Mucosa of descending colon (tissue), 3 donors: ENCODE measurements at regions not wholly inside any gene's neighbourhood (a gene's known extent, or its start where the extent isn't known, plus 50 kb on each side); places are given as distances from the start of the nearest gene placed in this dataset.

Experiments used
- ATAC-seq: fragments of 200-7000 bp; cut with Tn5 transposase; one replicate; pipeline ENCODE4 v1.9.1; 2020; ENCODE audit warnings: mild to moderate bottlenecking, moderate library complexity
- DNase-seq, 3 donors: peaks; one replicate each; pipeline ENCODE4 v3.0.0-alpha.2; 2020
- H3K36me3 ChIP-seq: fragments of 200-600 bp; one replicate; pipeline ENCODE4 v1.8.0; 2021; ENCODE audit warnings: low read depth, mild to moderate bottlenecking
- H3K4me1 ChIP-seq: fragments of 200-600 bp; one replicate; pipeline ENCODE4 v1.8.0; 2021; ENCODE audit warnings: low read depth, mild to moderate bottlenecking
- H3K4me3 ChIP-seq: fragments of 200-600 bp; one replicate; pipeline ENCODE4 v1.8.0; 2021; ENCODE audit warnings: mild to moderate bottlenecking
- H3K9me3 ChIP-seq: fragments of 200-600 bp; one replicate; pipeline ENCODE4 v1.8.0; 2021; ENCODE audit warnings: mild to moderate bottlenecking
- CTCF ChIP-seq: fragments of 200-600 bp; IDR thresholded peaks from one replicate; pipeline ENCODE4 v1.8.0; 2022; ENCODE audit warnings: antibody characterized with exemption, mild to moderate bottlenecking
- intact Hi-C, 2 donors: fragments of 100-400 bp; cut with DNase I in 1 of 2; cut with micrococcal nuclease in 1 of 2; formaldehyde crosslinking; loops; one replicate each; pipeline versions ENCODE4 v1.11.0 to v1.11.1; 2022; cut with DNase I, micrococcal nuclease
- donor health status: DM: no; HTN: no; CAD: no; lungs with moderate emphysema.
- donor health status: DM: no; HTN: no; CAD: no.
- donor health status: DM: no; HTN: yes; CAD: no.

GRCh38 chr9:2243666-2244555, 228.8 kb downstream of the SMARCA2 start:
- H3K9me3 ChIP-seq: no peaks in the 10 kb centered on the region
- no peak for TF ChIP-seq CTCF
- ATAC-seq (no peak), DNase-seq (no peak)
- no peaks in the 10 kb centered on the region for H3K36me3 ChIP-seq
- intact Hi-C loops: loop anchor here in 1 of 2 donors (10.0 kb wide), 1 partner anchor 221 kb away; no protein-coding TSS in a partner anchor
- no peak overlapping the region for H3K4me3 ChIP-seq
- peaks cover 5% of the 10 kb centered on the region for H3K4me1 ChIP-seq

GRCh38 chr9:2247340-2247739, 232.2 kb downstream of the SMARCA2 start:
- no peaks in the 10 kb centered on the region for H3K9me3 ChIP-seq
- DNase-seq: no peak
- no peak for ATAC-seq
- intact Hi-C loops: loop anchor here in 1 of 2 donors (10.0 kb wide), 1 partner anchor 217 kb away; no protein-coding TSS in a partner anchor
- no peaks in the 10 kb centered on the region for H3K36me3 ChIP-seq
- H3K4me3 ChIP-seq: no peak overlapping the region
- TF ChIP-seq CTCF: no peak
- no peaks in the 10 kb centered on the region for H3K4me1 ChIP-seq

- H3K36me3 ChIP-seq: no peaks in the 10 kb centered on the region
- DNase-seq: no peak
- TF ChIP-seq CTCF: no peak
- H3K9me3 ChIP-seq: no peaks in the 10 kb centered on the region
- no peaks in the 10 kb centered on the region for H3K4me1 ChIP-seq
- no peak overlapping the region for H3K4me3 ChIP-seq
- no peak for ATAC-seq
- intact Hi-C loops: loop anchor here in 1 of 2 donors (10.0 kb wide), 1 partner anchor 216 kb away; no protein-coding TSS in a partner anchor
Observed at GRCh38 chr9:2248768-2249265, 233.7 kb downstream of the SMARCA2 start.

- Histone ChIP-seq H3K4me3 (no peak overlapping the region), H3K4me1 (no peaks in the 10 kb centered on the region), H3K9me3 (no peaks in the 10 kb centered on the region), H3K36me3 (no peaks in the 10 kb centered on the region)
- intact Hi-C loops: no loop called here
- DNase-seq: no peak
- no peak for ATAC-seq
- no peak for TF ChIP-seq CTCF
Observed at GRCh38 chr9:2253636-2254580, 238.8 kb downstream of the SMARCA2 start.

GRCh38 chr9:2255128-2255527, 240.0 kb downstream of the SMARCA2 start:
- intact Hi-C loops: no loop called here

More at GRCh38 chr9:2255128-2255527, 240.0 kb downstream of the SMARCA2 start:
- no peaks in the 10 kb centered on the region for H3K4me1 ChIP-seq
- no peaks in the 10 kb centered on the region for H3K9me3 ChIP-seq
- ATAC-seq (no peak), DNase-seq (no peak)
- no peak overlapping the region for H3K4me3 ChIP-seq
- no peaks in the 10 kb centered on the region for H3K36me3 ChIP-seq
- no peak for TF ChIP-seq CTCF
